H9 (cell line): ENCODE measurements at regions not wholly inside any gene's neighbourhood (a gene's known extent, or its start where the extent isn't known, plus 50 kb on each side); places are given as distances from the start of the nearest gene placed in this dataset.

Experiments
- DNase-seq: peaks from one replicate; pipeline ENCODE4 v3.0.0-alpha.2; 2017
- H2AFZ ChIP-seq: one replicate; pipeline ENCODE4 v1.6.1; 2013; ENCODE audit warnings: mild to moderate bottlenecking, low read length, control low read depth, moderate library complexity
- H2AK5ac ChIP-seq: 2 replicates; pipeline ENCODE4 v1.6.1; 2013; ENCODE audit warnings: low read length, control low read depth, mixed read lengths; ENCODE audit not compliant: insufficient read length
- H2BK120ac ChIP-seq: one replicate; pipeline ENCODE4 v1.6.1; 2013; ENCODE audit warnings: low read depth, mild to moderate bottlenecking, low read length, control low read depth, inconsistent platforms; ENCODE audit not compliant: poor library complexity, severe bottlenecking
- H2BK12ac ChIP-seq: 2 replicates; pipeline ENCODE4 v1.6.1; 2013; ENCODE audit warnings: low read length, control low read depth, mixed read lengths, low read depth; ENCODE audit not compliant: insufficient read length
- H2BK15ac ChIP-seq: 2 replicates; pipeline ENCODE4 v1.6.1; 2013; ENCODE audit warnings: low read depth, low read length, control low read depth
- H2BK20ac ChIP-seq: one replicate; pipeline ENCODE4 v1.6.1; 2013; ENCODE audit warnings: low read depth, mild to moderate bottlenecking, low read length, control low read depth, inconsistent platforms; ENCODE audit not compliant: poor library complexity, severe bottlenecking
- H2BK5ac ChIP-seq: 2 replicates; pipeline ENCODE4 v1.6.1; 2013; ENCODE audit warnings: low read length, control low read depth, mixed read lengths; ENCODE audit not compliant: insufficient read length
- H3K14ac ChIP-seq: 2 replicates; pipeline ENCODE4 v1.6.1; 2013; ENCODE audit warnings: low read length, control low read depth; ENCODE audit not compliant: insufficient read depth
- H3K18ac ChIP-seq: 2 replicates; pipeline ENCODE4 v1.6.1; 2013; ENCODE audit warnings: low read depth, mild to moderate bottlenecking, mixed read lengths, low read length, control low read depth; ENCODE audit not compliant: insufficient read length
- H3K23ac ChIP-seq: 2 replicates; pipeline ENCODE4 v1.6.1; 2013; ENCODE audit warnings: low read length, control low read depth, mixed read lengths, low read depth; ENCODE audit not compliant: insufficient read length
- H3K23me2 ChIP-seq: 2 replicates; pipeline ENCODE4 v1.6.1; 2013; ENCODE audit warnings: low read depth, mild to moderate bottlenecking, mixed read lengths, low read length, control low read depth; ENCODE audit not compliant: insufficient read length, poor library complexity, severe bottlenecking
- H3K27ac ChIP-seq: 2 replicates; pipeline ENCODE4 v1.5.1; 2013; ENCODE audit warnings: low read length, control low read depth, mixed read lengths, low read depth; ENCODE audit not compliant: insufficient read length
- H3K27me3 ChIP-seq: 2 replicates; pipeline ENCODE4 v1.6.1; 2013; ENCODE audit warnings: low read length, control low read depth, inconsistent platforms; ENCODE audit not compliant: insufficient read depth
- H3K4ac ChIP-seq: 2 replicates; pipeline ENCODE4 v1.6.1; 2013; ENCODE audit warnings: low read depth, mild to moderate bottlenecking, control low read depth, inconsistent platforms, low read length, moderate library complexity
- H3K4me1 ChIP-seq: 2 replicates; pipeline ENCODE4 v1.6.1; 2013; ENCODE audit warnings: low read length, control low read depth, inconsistent platforms; ENCODE audit not compliant: insufficient read depth
- H3K4me2 ChIP-seq: 2 replicates; pipeline ENCODE4 v1.6.1; 2013; ENCODE audit warnings: low read length, control low read depth, mixed read lengths; ENCODE audit not compliant: insufficient read length, insufficient read depth
- H3K56ac ChIP-seq: 2 replicates; pipeline ENCODE4 v1.6.1; 2013; ENCODE audit warnings: low read depth, mild to moderate bottlenecking, mixed read lengths, low read length, control low read depth; ENCODE audit not compliant: insufficient read length
- H3K79me1 ChIP-seq: 2 replicates; pipeline ENCODE4 v1.6.1; 2013; ENCODE audit warnings: low read depth, mild to moderate bottlenecking, moderate library complexity, low read length, control low read depth, inconsistent platforms; ENCODE audit not compliant: insufficient read depth, poor library complexity, severe bottlenecking
- H3K79me2 ChIP-seq: 2 replicates; pipeline ENCODE4 v1.6.1; 2013; ENCODE audit warnings: low read length, control low read depth, inconsistent platforms; ENCODE audit not compliant: insufficient read depth
- H3K9ac ChIP-seq: 2 replicates; pipeline ENCODE4 v1.6.1; 2013; ENCODE audit warnings: low read length, control low read depth, mixed read lengths; ENCODE audit not compliant: insufficient read length; ENCODE audit errors: extremely low read depth
- H3K9me3 ChIP-seq: one replicate; pipeline ENCODE4 v1.6.1; 2013; ENCODE audit warnings: low read depth, low read length, inconsistent platforms; ENCODE audit not compliant: control insufficient read depth
- H3T11ph ChIP-seq: one replicate; pipeline ENCODE4 v1.6.1; 2013; ENCODE audit warnings: mild to moderate bottlenecking, low read length, control low read depth, inconsistent platforms
- H4K20me1 ChIP-seq: one replicate; pipeline ENCODE4 v1.6.1; 2013; ENCODE audit not compliant: control insufficient read depth, insufficient read length, insufficient read depth
- H4K5ac ChIP-seq: 2 replicates; pipeline ENCODE4 v1.6.1; 2013; ENCODE audit warnings: low read depth, mild to moderate bottlenecking, mixed read lengths, low read length, control low read depth; ENCODE audit not compliant: insufficient read length
- H4K8ac ChIP-seq: replicated peaks from 2 replicates; pipeline ENCODE4 v1.6.1; 2013; ENCODE audit warnings: low read length, control low read depth, mixed read lengths, low read depth; ENCODE audit not compliant: insufficient read length
- H4K91ac ChIP-seq: 2 replicates; pipeline ENCODE4 v1.6.1; 2013; ENCODE audit warnings: low read depth, mild to moderate bottlenecking, moderate library complexity, mixed read lengths, low read length, control low read depth; ENCODE audit not compliant: insufficient read length
- H3K27ac Mint-ChIP-seq, 3 experiments: 2 replicates in 2 of 3; 3 replicates in 1 of 3; pipeline ENCODE4 v1.8.0; 2020 to 2021; ENCODE audit warnings: mixed read lengths in 3 of 3, mild to moderate bottlenecking in 1 of 3, moderate library complexity in 1 of 3
- H3K27me3 Mint-ChIP-seq: 2 replicates; pipeline ENCODE4 v1.8.0; 2021; ENCODE audit warnings: low read depth, mild to moderate bottlenecking, moderate library complexity, mixed read lengths
- H3K36me3 Mint-ChIP-seq, 3 experiments: 2 replicates in 2 of 3; 3 replicates in 1 of 3; pipeline ENCODE4 v1.8.0; 2020 to 2021; ENCODE audit warnings: low read depth in 3 of 3, mixed read lengths in 3 of 3; ENCODE audit not compliant: insufficient read depth in 1 of 3
- H3K4me1 Mint-ChIP-seq, 2 experiments: 2 replicates each; pipeline ENCODE4 v1.8.0; 2020; ENCODE audit warnings: mixed read lengths in 2 of 2
- H3K4me3 Mint-ChIP-seq, 2 experiments: 2 replicates in 1 of 2; 3 replicates in 1 of 2; pipeline ENCODE4 v1.8.0; 2020 to 2021; ENCODE audit warnings: mild to moderate bottlenecking in 2 of 2, mixed read lengths in 2 of 2, moderate library complexity in 1 of 2
- H3K9me3 Mint-ChIP-seq, 2 experiments: 2 replicates in 1 of 2; 3 replicates in 1 of 2; pipeline ENCODE4 v1.8.0; 2020; ENCODE audit warnings: mild to moderate bottlenecking in 2 of 2, mixed read lengths in 2 of 2, moderate library complexity in 1 of 2
- CTCF ChIP-seq: fragments of 200-600 bp; sonication (generic); conservative IDR thresholded peaks from 3 replicates; pipeline ENCODE4 v1.8.0; 2021; ENCODE audit warnings: antibody characterized with exemption, mild to moderate bottlenecking
- WGBS: extraction: QIAGEN DNeasy Blood & Tissue Kit; methylation state at CpG from one replicate; pipeline ENCODE4 v1.1.7; 2013; ENCODE audit warnings: missing lambda C conversion rate, low lambda C conversion rate, mixed read lengths; ENCODE audit not compliant: insufficient read length; ENCODE audit errors: extremely low coverage; 5-methylcytosine and 5-hydroxymethylcytosine counted together

GRCh38 chr1:199362996-199363395, 664.5 kb upstream of the NR5A2 start:
- no peak for TF ChIP-seq CTCF

More at GRCh38 chr1:199362996-199363395, 664.5 kb upstream of the NR5A2 start:
- no peak overlapping the region for H3K23ac ChIP-seq
- H4K8ac ChIP-seq = no peak overlapping the region
- no peaks in the 10 kb centered on the region for H3K23me2 ChIP-seq
- Mint-ChIP-seq H3K9me3 (no peaks in the 10 kb centered on the region; a peak in 1 of 5 replicates), H3K36me3 (no peaks in the 10 kb centered on the region), H3K27me3 (no peaks in the 10 kb centered on the region), H3K4me1 (peaks cover 4 to 5% of the 10 kb centered on the region in 2 experiments; a peak in 3 of 4 replicates), H3K27ac (no peak overlapping the region), H3K4me3 (no peak overlapping the region)
- no peak overlapping the region for H2AFZ ChIP-seq
- no peak overlapping the region for H4K91ac ChIP-seq
- no peak overlapping the region for H3K9ac ChIP-seq
- no peak overlapping the region for H3K4me2 ChIP-seq
- no peak overlapping the region for H3K14ac ChIP-seq
- H3K4me1 ChIP-seq = no peaks in the 10 kb centered on the region; the same call in 1 of the 2 replicates
- H3K9me3 ChIP-seq = no peaks in the 10 kb centered on the region
- no peaks in the 10 kb centered on the region for H4K20me1 ChIP-seq
- no peak overlapping the region for H3K4ac ChIP-seq
- no peaks in the 10 kb centered on the region for H3K79me2 ChIP-seq
- no peak overlapping the region for H3K27ac ChIP-seq
- no peaks in the 10 kb centered on the region for H3K27me3 ChIP-seq
- no peak overlapping the region for H4K5ac ChIP-seq
- WGBS = no CpG with 5 or more reads among the region's 1 CpG
- no peak overlapping the region for H2BK20ac ChIP-seq
- no peak overlapping the region for H2BK12ac ChIP-seq
- H3K79me1 ChIP-seq = no peaks in the 10 kb centered on the region
- H3T11ph ChIP-seq = no peak overlapping the region
- no peak overlapping the region for H2AK5ac ChIP-seq
- no peak overlapping the region for H2BK15ac ChIP-seq
- no peak overlapping the region for H3K18ac ChIP-seq
- DNase-seq = no peak
- H2BK5ac ChIP-seq = no peak overlapping the region
- H3K56ac ChIP-seq = no peak overlapping the region
- no peak overlapping the region for H2BK120ac ChIP-seq
